HepG2 (cell line): ENCODE measurements at regions not wholly inside any gene's neighbourhood (a gene's known extent, or its start where the extent isn't known, plus 50 kb on each side); places are given as distances from the start of the nearest gene placed in this dataset.

Experiments used
- ATAC-seq: fragments of 200-7000 bp; cut with Tn5 transposase; 3 replicates; pipeline ENCODE4 v1.9.1; 2020; ENCODE audit warnings: mild to moderate bottlenecking, moderate library complexity
- BruUV-seq: library from RNA; stranded (reverse); fragments of 400-500 nt; replicated peaks from 2 replicates; lab custom pipeline; 2021; lab: Mats Ljungman, UMichigan
- CTCF ChIA-PET: fragments of 300-600 bp; formaldehyde crosslinking; extraction: SDS; loops from one replicate; lab custom pipeline; 2021; ENCODE audit warnings: low total read pairs, inconsistent platforms, low intra/inter-chr PET ratio; lab: Yijun Ruan, JAX
- POLR2A ChIA-PET: fragments of 350-600 bp; sonication (Branson Sonifier 250); formaldehyde crosslinking; loops from one replicate; lab custom pipeline; 2020; ENCODE audit warnings: antibody characterized with exemption, inconsistent platforms; lab: Yijun Ruan, JAX
- DNase-seq: peaks from one replicate; pipeline ENCODE4 v3.0.0-alpha.2; 2015; ENCODE audit warnings: low spot score
- FAIRE-seq: peaks from 3 replicates; lab custom pipeline; 2011; peaks lifted over from hg19 to GRCh38; lab: Jason Lieb, UNC
- H2AFZ ChIP-seq: one replicate; pipeline ENCODE4 v1.6.1; 2011; ENCODE audit warnings: low read length, inconsistent platforms
- H3K27ac ChIP-seq: fragments of 300-600 bp; 3 replicates; pipeline ENCODE4 v1.8.0; 2011; ENCODE audit warnings: mixed run types, mild to moderate bottlenecking, mixed read lengths, low read length, inconsistent platforms; ENCODE audit not compliant: insufficient read depth; ENCODE audit errors: extremely low read length
- H3K27me3 ChIP-seq, 2 experiments: fragments of 200-600 bp in 1 of 2; 2 replicates in 1 of 2; 3 replicates in 1 of 2; pipeline versions ENCODE4 v1.6.0 to v1.8.0; 2011; ENCODE audit warnings: low read length in 2 of 2, mild to moderate bottlenecking in 2 of 2, moderate library complexity in 2 of 2, inconsistent platforms in 1 of 2; ENCODE audit not compliant: insufficient read depth in 2 of 2, control insufficient read depth in 1 of 2
- H3K36me3 ChIP-seq, 2 experiments: fragments of 200-600 bp in 1 of 2; replicated peaks in 1 of 2; 2 replicates in 1 of 2; 3 replicates in 1 of 2; pipeline versions ENCODE4 v1.5.1 to v1.8.0; 2011; ENCODE audit warnings: low read length in 2 of 2, inconsistent platforms in 1 of 2; ENCODE audit not compliant: insufficient read depth in 2 of 2, control insufficient read depth in 1 of 2
- H3K4me1 ChIP-seq: 2 replicates; pipeline ENCODE4 v1.5.1; 2012; ENCODE audit warnings: low read length, inconsistent platforms; ENCODE audit not compliant: insufficient read depth
- H3K4me2 ChIP-seq: 2 replicates; pipeline ENCODE4 v1.6.0; 2011; ENCODE audit warnings: low read depth, low read length, inconsistent platforms
- H3K4me3 ChIP-seq, 3 experiments: fragments of 200-600 bp in 1 of 3; sonication (generic), shearing (Covaris generic) in 1 of 3; replicated peaks in 1 of 3; 2 replicates each; pipeline ENCODE4 v1.5.1; 2011 to 2016; ENCODE audit warnings: low read length in 3 of 3, inconsistent platforms in 2 of 3, low read depth in 2 of 3, mild to moderate bottlenecking in 2 of 3, control low read depth in 1 of 3, mixed read lengths in 1 of 3; ENCODE audit not compliant: insufficient read depth in 1 of 3
- H3K79me2 ChIP-seq: one replicate; pipeline ENCODE4 v1.6.1; 2011; ENCODE audit warnings: low read length, inconsistent platforms; ENCODE audit not compliant: insufficient read depth
- H3K9ac ChIP-seq: 2 replicates; pipeline ENCODE4 v1.6.0; 2011; ENCODE audit warnings: mild to moderate bottlenecking, low read depth, low read length, inconsistent platforms; ENCODE audit not compliant: insufficient read depth
- H3K9me3 ChIP-seq: 2 replicates; pipeline ENCODE4 v1.5.1; 2012; ENCODE audit warnings: mild to moderate bottlenecking, low read length
- H4K20me1 ChIP-seq: 2 replicates; pipeline ENCODE4 v1.6.0; 2011; ENCODE audit warnings: inconsistent platforms, mild to moderate bottlenecking, low read length, moderate library complexity; ENCODE audit not compliant: insufficient read depth
- ATF4 ChIP-seq, 2 experiments: fragments of 450-650 bp in 1 of 2; sonication (generic) in 1 of 2; formaldehyde crosslinking; IDR thresholded peaks; 2 replicates each; pipeline versions ENCODE4 v1.5.0 to v1.8.0; 2020 to 2022; ENCODE audit warnings: mild to moderate bottlenecking in 1 of 2, missing genetic modification reagents in 1 of 2
- CHCHD3 ChIP-seq: sonication (generic); formaldehyde crosslinking; IDR thresholded peaks from 2 replicates; pipeline ENCODE4 v1.8.0; 2022; ENCODE audit warnings: mild to moderate bottlenecking, missing genetic modification reagents, moderate library complexity
- CHD4 ChIP-seq: fragments of 200-600 bp; sonication (generic); IDR thresholded peaks from 2 replicates; pipeline ENCODE4 v1.7.0; 2017; ENCODE audit warnings: mild to moderate bottlenecking, low read length, borderline replicate concordance
- HMG20B ChIP-seq: conservative IDR thresholded peaks from 2 replicates; pipeline ENCODE4 v1.6.1; 2016; ENCODE audit warnings: missing genetic modification reagents, missing compliant biosample characterization
- IRF2 ChIP-seq: IDR thresholded peaks from 2 replicates; pipeline ENCODE4 v1.6.1; 2018; ENCODE audit warnings: missing genetic modification reagents, missing compliant biosample characterization
- LBX2 ChIP-seq: sonication (generic); formaldehyde crosslinking; IDR thresholded peaks from 2 replicates; pipeline ENCODE4 v1.5.0; 2020; ENCODE audit warnings: missing genetic modification reagents, mild to moderate bottlenecking, borderline replicate concordance
- NR1H2 ChIP-seq: sonication (generic); formaldehyde crosslinking; IDR thresholded peaks from 2 replicates; pipeline ENCODE4 v1.8.1; 2022; ENCODE audit warnings: low read depth, missing genetic modification reagents, borderline replicate concordance
- PRDM15 ChIP-seq: sonication (generic); formaldehyde crosslinking; IDR thresholded peaks from 2 replicates; pipeline ENCODE4 v1.4.0; 2020; ENCODE audit warnings: missing genetic modification reagents
- PRPF4 ChIP-seq: fragments of 200-400 bp; formaldehyde crosslinking; IDR thresholded peaks from 2 replicates; pipeline ENCODE4 v1.6.1; 2016; ENCODE audit warnings: low read length, low read depth; ENCODE audit not compliant: poor library complexity, severe bottlenecking
- RBAK ChIP-seq: sonication (generic); formaldehyde crosslinking; IDR thresholded peaks from 2 replicates; pipeline ENCODE4 v1.5.1; 2020; ENCODE audit warnings: mild to moderate bottlenecking, missing genetic modification reagents
- TAF1 ChIP-seq: sonication (generic); formaldehyde crosslinking; IDR thresholded peaks from 2 replicates; pipeline ENCODE4 v1.4.0; 2020; ENCODE audit warnings: missing genetic modification reagents
- TEAD3 ChIP-seq: optimal IDR thresholded peaks from 2 replicates; pipeline ENCODE3; 2016; ENCODE audit warnings: borderline replicate concordance
- YY1 ChIP-seq: IDR thresholded peaks from 2 replicates; pipeline ENCODE4 v1.6.1; 2011; ENCODE audit warnings: low read length, low read depth, moderate library complexity, mild to moderate bottlenecking; ENCODE audit not compliant: insufficient read depth, insufficient replicate concordance
- ZNF432 ChIP-seq: sonication (generic); formaldehyde crosslinking; IDR thresholded peaks from 2 replicates; pipeline ENCODE4 v1.5.0; 2020; ENCODE audit warnings: missing genetic modification reagents, mild to moderate bottlenecking, borderline replicate concordance
- ZNF816 ChIP-seq: sonication (generic); formaldehyde crosslinking; IDR thresholded peaks from 2 replicates; pipeline ENCODE4 v1.8.0; 2022; ENCODE audit warnings: missing genetic modification reagents, mild to moderate bottlenecking, borderline replicate concordance
- WGBS: methylation state at CpG from one replicate; pipeline ENCODE4 v1.1.6; 2017; ENCODE audit warnings: low lambda C conversion rate; 5-methylcytosine and 5-hydroxymethylcytosine counted together
- in situ Hi-C: cut with HindIII; loops from 2 replicates; pipeline ENCODE4 v1.10.0; 2017; ENCODE audit warnings: low pct_unique_long_range_greater_than_20kb; ENCODE audit not compliant: extremely low pct_ligation_motif_present
- intact Hi-C: fragments of 100-400 bp; cut with micrococcal nuclease; formaldehyde crosslinking; loops from one replicate; pipeline ENCODE4 v1.10.0; 2022; ENCODE audit not compliant: unreplicated experiment

- POLR2A ChIA-PET: no interaction called here
- no TSS peak for BruUV-seq
- no peak overlapping the region for H3K9ac ChIP-seq
- H3K36me3 ChIP-seq: no peaks in the 10 kb centered on the region
- in situ Hi-C loops: no loop called here
- TF ChIP-seq ZNF432 (no peak), ZNF816 (CRISPR knock-in tag) (no peak), NR1H2 (CRISPR knock-in tag) (no peak), ATF4 (CRISPR knock-in tag; IDR thresholded peaks at IDR 0.05) (no peak), CHCHD3 (no peak), YY1 (no peak), PRDM15 (no peak), CHD4 (no peak), HMG20B (CRISPR knock-in tag) (no peak), IRF2 (CRISPR knock-in tag) (no peak), TEAD3 (no peak), TAF1 (no peak), RBAK (CRISPR knock-in tag) (no peak), PRPF4 (no peak), LBX2 (CRISPR knock-in tag) (no peak)
- TF ChIP-seq, all 625 proteins: peak for 0
- Histone ChIP-seq H3K4me1 (no peaks in the 10 kb centered on the region), H3K27ac (no peak overlapping the region), H3K27me3 (no peaks in the 10 kb centered on the region), H3K4me3 (no peak overlapping the region), H3K79me2 (no peaks in the 10 kb centered on the region), H3K4me2 (no peak overlapping the region), H3K9me3 (peaks cover 9% of the 10 kb centered on the region), H2AFZ (no peak overlapping the region), H4K20me1 (no peaks in the 10 kb centered on the region)
- CTCF ChIA-PET: no interaction called here
- intact Hi-C loops: no loop called here
- under 1% methylated on average over 3 of the region's 3 CpGs for WGBS
- no peak for DNase-seq
- no peak for ATAC-seq
- no peak for FAIRE-seq
These were observed 841.0 kb downstream of the RNF144A start for GRCh38 chr2:7758073-7758759.
